COR-L47 (cell line): ENCODE measurements at regions not wholly inside any gene's neighbourhood (a gene's known extent, or its start where the extent isn't known, plus 50 kb on each side); places are given as distances from the start of the nearest gene placed in this dataset.

ENCODE experiments used
- DNase-seq: peaks from one replicate; lab custom pipeline; 2025; lab: John Stamatoyannopoulos, UW

DNA sequence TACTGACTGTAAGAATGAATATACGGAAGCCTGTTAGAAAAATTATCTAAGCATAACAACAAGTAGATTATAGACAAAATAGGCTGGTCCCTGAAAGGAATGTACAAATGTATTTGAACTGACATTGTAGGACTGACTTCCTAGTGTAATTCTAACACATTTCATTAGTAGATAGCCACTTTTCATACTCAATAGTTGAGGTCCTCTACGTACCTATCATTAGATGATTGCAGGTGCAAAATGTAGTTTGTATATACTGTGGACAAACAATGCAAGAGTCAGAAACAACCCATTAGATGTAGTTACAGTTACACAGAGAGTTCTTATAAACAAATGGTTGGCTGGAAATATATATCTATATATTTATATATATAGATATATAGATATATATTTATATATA, 402.3 kb upstream of the SLITRK6 start:
- DNase-seq = no peak

DNA sequence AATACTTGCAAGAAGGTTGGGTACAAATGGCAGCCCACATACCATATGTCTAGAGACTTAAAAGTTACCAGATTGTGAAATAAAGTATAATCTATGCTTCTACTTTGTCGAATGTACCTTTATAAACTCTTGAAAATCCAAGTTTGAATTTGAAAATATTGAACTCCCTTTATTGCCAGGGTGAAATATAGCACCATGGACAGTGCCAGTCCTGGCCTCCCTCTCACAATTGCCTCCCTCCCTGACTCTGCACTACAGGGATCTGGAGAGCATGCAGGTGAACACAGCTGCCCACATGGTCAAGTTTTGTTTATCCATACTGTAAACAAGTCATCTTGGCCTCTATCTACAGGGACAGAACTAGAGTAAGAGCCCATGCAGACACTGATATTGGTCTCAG, 394.1 kb upstream of the SLITRK6 start:
- DNase-seq = no peak

DNA sequence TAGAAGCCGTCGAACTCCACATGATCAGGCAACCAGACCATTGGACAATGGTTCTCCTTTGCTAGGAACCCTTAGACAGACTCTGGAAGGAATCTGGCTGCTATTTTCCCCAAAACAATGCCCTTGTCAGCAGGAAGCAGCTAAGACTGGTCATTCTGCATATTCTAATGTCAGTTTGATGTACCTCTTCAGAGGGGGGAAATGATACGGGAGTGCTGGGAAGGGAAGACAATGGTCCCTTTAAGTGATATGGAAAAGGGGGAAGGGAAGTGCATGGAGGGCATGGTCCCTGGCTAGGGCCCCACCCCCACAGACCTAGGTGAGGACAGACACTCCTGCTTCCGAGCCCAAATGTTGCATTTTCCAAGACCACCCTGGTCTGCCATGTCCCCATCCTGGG, 389.0 kb upstream of the SLITRK6 start:
- no peak for DNase-seq

DNA sequence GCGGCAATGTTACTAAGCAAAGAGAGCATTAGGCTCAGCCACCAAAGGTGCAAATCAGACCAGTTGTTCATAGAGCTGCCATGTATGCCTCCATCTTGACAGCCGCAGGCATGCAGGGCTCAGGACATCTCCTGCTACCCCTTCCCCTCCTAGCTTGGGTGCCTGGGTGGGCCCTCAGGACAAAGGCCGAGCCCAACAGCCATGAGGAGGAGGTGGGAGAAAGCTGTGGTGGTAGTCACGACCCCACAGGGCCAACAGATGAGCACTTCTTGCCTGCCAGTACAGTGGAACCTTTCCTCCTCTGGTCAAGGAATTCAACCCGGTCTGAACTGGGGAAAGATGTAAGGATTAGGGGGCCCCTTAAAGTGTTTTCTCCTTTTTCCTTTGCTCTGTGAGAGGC, 386.4 kb upstream of the SLITRK6 start:
- no peak for DNase-seq

DNA sequence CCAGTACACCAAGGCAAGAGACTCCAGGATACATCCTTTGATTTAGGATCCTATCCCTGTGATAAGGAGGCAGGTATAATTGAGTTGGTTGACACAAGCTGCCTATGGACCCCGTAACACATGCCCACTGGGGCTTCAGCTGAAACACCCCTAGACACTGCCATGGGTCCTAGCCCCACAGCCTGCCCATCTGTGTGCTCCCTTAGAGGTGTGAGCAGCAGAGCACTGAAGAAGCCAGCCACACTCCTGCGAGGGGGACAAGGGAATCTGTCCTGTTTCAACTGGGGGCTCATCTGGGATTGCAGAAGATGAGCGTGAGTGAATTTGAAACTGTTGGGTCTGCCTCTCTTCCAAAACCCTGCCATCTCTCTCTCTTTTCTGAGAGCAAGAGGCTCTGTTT, 385.9 kb upstream of the SLITRK6 start:
- no peak for DNase-seq

DNA sequence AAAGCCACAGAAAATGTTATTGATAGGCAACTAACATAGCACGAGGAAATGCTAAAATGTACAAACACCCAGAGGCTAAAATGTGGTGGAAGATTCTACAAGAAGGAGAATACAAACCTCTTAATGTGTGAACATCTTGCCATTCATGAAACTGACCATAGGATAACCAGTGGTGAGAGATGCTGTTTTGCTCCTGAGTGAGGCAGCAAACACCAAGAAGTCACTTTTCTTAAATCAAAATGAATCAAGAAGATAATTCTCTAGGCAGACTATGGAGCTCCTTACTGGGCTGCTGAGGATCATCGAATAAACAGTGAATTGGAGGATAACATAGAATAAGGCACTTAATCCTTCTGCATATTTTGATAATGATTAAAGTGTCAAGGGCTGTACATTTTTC, 375.4 kb upstream of the SLITRK6 start:
- no peak for DNase-seq

DNA sequence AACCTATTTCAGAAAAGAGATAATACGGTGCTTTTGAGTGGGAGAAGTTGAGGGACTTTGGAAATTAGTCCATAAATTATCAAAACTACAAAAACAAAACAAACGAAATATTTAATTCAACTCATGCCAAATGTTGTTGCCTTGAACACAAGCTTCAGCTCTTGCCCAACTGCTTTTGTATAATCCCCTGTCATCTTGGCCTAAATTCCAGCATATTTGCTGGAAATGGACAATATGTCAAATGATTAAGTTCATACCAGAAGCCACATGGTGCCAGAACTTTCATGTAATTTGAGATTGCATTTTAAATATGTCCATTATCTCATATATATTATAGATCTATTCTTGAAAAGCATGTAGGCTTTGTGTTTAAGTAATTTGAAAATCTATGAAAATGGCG, 373.7 kb upstream of the SLITRK6 start:
- no peak for DNase-seq

DNA sequence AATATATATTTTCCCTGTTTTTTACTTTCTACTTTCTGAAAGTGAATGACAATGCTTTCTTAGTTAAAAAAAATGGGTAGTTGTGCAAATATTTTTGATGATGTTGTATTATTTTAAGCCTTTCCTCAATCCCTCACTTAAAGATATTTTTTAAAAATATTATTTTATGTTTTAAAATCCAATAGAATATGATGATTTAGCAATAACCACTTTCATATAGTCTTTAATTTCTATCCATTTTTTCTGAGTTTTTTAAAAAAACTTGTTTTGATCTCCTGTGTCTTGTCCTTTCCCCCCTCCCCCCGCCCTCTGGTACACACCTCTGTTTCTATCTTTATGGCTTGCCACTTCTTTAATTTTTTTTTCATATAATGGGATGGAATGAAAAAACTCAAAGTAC, 362.0 kb upstream of the SLITRK6 start:
- no peak for DNase-seq

DNA sequence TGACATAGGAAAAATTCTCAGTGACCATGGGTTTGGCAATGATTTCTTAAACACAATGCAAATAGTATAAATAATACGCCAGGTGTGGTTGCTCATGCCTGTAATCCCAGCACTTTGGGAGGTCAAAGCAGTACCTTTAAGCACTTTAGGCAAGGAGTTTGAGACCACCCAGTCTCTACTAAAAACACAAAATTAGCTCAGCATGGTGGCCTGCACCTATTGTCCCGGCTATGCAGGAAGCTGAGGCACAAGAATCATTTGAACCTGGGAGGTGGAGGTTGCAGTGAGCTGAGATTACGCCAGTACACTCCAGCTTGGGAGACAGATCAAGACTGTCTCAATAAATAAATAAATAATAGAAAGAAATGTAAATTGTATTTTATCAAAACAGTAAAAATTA, 356.5 kb upstream of the SLITRK6 start:
- DNase-seq = no peak

DNA sequence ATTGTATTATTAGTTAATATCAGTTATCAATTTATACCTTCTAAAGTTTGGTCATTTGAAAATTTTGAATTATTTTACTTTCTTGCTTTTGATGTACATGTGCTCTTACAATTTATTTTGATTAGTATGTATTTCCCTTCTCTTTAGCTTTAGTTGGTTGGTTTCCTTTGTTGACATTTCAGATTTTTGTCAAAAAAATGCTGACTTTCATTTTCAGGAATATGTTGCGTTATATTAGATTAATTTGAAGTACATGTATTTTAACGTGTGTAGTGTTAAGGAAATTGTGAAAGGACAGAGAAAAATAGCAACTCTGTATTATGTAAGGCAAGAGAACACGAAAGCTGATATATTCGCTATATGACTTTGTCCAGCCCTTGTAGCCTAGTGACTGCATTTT, 342.9 kb upstream of the SLITRK6 start:
- DNase-seq = no peak

DNA sequence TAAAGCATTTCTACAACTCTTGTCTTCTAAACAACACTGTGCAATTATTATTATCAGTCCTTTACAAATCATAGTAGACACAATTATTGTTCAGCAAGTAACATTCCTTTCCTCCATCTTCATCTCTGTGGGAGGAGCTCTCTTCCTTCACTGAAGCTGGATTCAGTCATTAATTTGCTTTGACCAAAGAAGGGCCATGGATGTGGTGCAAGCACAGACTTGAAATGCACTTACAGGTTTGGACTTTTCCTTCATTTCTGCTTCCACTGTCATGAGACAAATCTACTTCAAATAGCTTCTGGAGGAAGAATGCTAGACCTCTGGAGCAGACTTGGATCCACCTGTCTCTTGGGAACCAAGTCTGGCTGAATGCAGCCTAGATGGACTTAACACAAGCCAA, 336.6 kb upstream of the SLITRK6 start:
- DNase-seq = no peak

DNA sequence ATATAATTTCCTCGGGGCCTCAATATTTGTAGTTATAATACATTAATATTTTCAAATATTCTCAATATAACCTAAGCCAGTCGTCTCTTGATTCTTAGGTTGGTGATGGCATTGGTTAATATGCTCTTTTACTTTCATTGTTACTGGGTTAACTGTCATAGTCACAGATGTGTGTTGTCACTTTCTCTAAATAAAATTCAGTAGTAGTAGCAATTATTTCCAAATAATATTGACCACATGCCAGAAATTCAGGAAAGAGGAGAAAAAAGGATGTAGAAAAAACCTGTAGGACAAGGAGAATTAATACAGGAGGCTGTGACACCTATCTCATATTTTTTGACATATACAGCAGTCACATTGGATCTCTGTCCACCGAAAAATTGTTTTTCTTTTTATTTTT, 322.7 kb upstream of the SLITRK6 start:
- DNase-seq = no peak

DNA sequence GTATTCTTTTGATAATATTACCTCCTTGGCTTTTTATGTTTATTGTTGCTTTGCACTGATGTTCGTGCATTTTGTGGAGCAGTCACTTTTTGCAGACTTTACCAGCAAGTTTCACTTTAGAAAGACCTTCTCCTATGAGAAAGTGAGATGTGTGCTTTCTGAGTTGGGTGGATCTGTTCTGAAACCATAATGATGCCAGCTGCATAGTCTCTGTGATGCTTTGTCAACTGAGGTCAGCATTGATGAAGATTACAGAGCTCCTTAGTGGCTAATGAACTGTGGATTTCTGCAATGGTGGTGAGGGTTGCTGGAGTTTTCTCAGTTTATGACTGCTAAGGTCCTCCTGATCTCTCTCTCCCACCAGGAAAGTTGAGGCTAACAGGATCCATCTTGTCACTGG, 309.9 kb upstream of the SLITRK6 start:
- no peak for DNase-seq

DNA sequence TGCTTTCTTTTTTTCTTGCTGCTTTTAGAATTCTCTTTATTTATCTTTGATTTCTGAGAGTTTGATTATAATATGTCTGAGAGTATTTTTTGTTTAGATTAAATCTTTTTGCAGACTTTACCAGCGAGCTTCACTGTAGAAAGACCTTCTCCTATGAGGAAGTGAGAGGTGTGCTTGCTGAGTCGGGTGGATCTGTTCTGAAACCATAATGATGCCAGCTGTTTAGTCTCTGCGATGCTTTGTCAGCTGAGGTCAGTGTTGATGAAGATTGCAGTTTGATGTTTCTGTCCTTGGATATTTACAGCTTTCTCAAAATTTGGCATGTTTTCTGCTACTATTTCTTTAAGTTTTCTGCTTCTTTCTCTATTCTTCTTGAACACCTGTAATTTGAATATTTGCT, 309.1 kb upstream of the SLITRK6 start:
- DNase-seq = no peak

DNA sequence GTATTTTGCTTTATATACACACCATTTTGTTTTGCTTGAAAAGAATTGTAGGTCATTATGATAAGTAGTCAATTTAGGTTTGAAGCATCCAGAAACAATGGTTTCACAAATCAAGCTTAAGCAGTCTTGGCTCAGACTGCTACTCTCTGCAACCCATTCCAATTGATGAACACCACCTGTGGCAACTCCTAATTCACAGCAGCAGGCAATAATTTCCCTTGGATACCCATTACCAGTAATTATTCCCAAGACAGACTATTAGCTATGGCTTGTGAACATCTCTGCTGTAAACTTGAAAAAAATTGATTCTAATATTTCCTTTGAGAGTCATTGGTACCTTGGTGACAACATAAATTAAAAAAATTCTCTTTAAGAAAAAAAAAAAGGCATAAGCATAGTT, 299.3 kb upstream of the SLITRK6 start:
- peak; percentile 75 for DNase-seq

DNA sequence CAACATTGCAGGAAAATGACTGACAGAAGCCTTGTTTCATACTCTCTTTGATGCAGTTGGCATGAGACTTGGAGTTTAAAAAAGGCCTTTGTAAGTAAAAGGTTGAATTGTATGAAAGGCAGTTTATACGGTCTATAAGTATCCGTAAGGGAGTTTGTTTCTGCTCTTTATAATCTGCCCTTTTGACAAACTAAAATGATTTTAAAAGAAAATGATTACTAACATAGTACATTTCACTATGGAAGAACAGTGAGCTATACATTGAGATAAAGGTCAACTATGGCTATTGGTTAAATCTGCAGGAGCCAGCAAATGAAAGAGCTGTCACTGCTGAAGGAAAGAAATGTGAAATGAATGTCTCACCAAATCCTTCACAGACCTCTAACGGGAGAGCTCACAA, 296.1 kb upstream of the SLITRK6 start:
- no peak for DNase-seq

DNA sequence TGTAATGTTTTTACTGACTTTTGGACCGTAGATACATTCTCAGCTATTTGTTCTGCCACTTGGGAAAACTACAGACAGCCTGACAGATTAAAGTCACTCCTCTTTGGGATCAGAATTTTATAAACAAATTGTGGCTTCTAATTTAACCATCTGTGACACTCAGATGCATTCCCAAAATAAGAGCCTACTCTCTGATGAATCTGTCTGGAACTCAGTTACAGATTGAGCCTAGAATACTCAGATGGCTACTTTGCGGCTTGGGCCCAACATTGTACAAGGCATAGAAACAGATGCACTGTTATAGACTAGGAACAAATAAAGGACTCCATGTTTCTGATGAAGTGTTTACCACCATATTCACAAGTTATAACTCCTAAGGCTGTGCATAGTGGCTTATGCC, 291.0 kb upstream of the SLITRK6 start:
- no peak for DNase-seq

DNA sequence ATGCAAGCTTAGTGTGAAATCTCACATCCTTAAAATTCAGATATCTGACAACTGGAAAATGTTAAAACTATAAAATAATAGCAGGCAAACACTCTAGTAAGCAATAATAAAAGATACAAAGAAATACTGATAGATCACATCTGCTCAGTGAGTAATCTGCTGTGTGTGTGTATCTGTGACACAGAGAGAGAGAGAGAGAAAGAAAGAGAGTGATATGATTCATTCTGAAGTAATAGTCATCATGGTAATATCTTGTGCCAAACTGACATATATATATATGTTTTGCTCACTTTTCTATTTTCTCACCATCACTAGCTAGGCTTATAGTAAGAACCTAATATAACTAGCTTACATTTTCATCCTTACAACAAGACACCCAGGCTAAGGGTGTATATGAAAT, 288.0 kb upstream of the SLITRK6 start:
- DNase-seq = no peak

DNA sequence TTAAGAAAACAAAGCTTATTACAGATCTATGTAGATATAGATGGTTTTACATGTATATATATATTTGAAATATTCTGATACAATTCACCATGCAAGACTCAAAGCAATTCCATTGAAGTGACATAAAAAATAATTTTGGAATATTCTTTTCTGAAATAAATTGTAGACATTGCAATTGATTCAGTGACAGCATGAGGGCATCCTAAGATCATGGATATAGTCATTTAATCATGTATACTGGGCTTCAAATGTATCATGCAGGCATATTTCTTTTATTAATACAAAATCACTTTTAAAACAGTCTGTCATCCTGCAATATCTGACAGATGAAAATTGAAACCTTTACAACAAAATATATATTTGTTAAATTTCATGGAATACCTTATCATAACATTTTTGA, 286.7 kb upstream of the SLITRK6 start:
- peak; percentile 22 for DNase-seq

DNA sequence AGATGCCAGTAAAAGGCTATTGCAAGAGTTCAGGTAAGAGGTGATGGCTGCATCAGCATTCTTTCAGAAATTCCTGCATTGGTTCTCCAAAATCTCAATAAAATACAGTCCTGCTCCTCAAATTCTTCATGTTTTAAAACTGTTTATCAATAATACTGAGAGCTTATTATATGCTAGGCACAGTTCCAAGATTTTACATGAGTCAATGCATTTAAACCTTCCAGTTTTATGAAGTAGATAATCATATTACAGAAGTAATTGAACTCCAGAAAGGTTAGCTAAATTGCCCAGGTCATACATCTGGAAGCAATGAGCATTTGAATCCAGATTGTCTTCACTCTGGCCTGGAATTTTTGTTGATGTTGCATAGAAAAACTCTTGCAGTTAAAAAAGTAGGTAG, 282.9 kb upstream of the SLITRK6 start:
- DNase-seq = peak; percentile 2

DNA sequence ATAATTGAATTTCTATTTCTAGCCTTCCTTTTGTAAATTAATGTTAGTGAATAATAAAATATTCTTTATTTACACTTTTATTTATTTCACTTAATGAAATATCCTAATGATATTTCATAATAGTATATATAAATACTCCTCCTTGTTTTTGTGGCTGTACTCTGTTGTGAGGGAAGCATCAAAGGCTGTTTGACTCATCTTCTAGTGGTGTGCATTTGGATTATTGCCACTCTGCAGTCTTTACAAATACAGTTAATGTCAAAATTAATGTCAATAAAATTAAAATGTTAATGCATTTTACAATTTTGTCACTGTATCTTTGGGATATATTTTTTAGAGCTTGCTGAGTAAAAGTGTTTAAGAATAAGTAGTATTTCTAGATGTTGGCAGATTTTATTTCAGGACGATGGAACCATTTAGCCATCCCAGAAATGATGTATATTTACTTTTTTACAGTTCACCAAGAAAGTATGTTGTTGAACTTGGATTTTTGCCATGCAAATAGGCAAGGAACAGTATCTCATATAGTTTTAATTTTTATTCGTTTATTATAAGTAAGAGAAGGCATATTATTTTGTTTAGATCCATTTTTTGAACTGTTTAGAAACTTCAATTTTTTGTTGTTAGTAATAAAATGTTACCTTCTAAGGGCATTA, 281.2 kb upstream of the SLITRK6 start:
- no peak for DNase-seq

DNA sequence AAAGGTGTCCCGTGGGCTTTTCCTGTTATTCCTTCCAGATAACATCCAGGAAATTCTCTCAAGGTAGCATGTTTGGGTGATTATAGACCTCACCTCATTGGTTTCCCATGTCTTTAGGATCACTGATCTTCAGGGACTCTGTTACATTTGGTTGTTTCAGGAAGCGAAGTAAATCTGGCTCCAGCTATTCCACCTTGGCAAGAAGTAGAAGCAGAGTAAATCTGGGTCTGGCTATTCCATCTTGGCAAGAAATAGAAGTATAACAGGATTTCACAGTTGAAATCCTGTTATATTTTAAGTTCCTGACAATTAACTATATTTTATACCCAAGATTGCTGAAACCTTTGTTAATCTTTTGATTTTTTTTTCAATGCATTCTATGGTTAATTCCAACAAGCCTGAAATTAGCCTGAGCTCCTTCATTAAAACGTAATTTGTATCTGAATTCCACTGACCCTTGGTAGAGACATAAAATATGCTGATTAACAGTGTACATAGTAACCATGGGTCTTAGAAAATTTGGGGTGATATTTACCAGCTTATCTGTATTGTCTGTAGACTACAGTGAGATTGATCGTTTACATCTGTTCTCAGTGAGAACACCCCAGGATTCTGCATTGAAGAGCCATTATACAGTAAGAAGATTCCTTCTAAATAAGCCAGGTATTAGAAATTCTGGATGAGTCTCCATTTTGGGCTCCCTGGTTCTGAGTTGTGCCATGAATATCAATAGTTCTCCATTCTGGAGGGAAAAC, 267.6 kb upstream of the SLITRK6 start:
- DNase-seq = no peak

DNA sequence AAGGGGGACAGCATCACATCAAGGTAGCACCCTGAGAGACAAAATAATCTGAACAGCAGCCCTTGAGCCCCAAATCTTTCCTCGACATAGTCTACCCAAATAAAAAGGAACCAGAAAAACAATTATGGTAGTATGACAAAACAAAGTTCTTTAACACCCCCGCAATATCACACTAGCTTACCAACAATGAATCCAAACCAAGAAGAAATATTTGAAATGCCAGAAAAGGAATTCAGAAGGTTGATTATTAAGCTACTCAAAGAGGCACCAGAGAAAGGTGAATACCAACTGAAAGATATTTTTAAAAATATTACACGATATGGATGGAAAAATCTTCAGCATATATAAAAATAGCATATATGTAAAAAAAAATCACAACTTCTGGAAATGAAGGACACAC, 252.9 kb upstream of the SLITRK6 start:
- DNase-seq = no peak
